Loucy (cell line): ENCODE measurements at regions not wholly inside any gene's neighbourhood (a gene's known extent, or its start where the extent isn't known, plus 50 kb on each side); places are given as distances from the start of the nearest gene placed in this dataset.
A peak's percentile ranks its signal among the peaks of the same experiment; 100 is the strongest.

Experiments
- H2AFZ ChIP-seq: fragments of 200-600 bp; sonication (generic); 2 replicates; pipeline ENCODE4 v1.6.0; 2016; ENCODE audit warnings: antibody characterized with exemption, mild to moderate bottlenecking, low read length, moderate library complexity
- H3F3A ChIP-seq: fragments of 200-600 bp; 2 replicates; pipeline ENCODE4 v1.6.0; 2016; ENCODE audit warnings: antibody characterized with exemption, low read depth, mild to moderate bottlenecking
- H3K27me3 ChIP-seq: fragments of 200-600 bp; sonication (generic); 2 replicates; pipeline ENCODE4 v1.6.1; 2014; ENCODE audit warnings: low read length, mild to moderate bottlenecking; ENCODE audit not compliant: insufficient read depth, poor library complexity, severe bottlenecking
- H3K36me3 ChIP-seq: fragments of 200-600 bp; sonication (generic); 2 replicates; pipeline ENCODE4 v1.6.1; 2016; ENCODE audit warnings: low read length; ENCODE audit not compliant: insufficient read depth
- H3K4me1 ChIP-seq: fragments of 200-600 bp; sonication (generic); 2 replicates; pipeline ENCODE4 v1.5.1; 2014; ENCODE audit warnings: low read length, mild to moderate bottlenecking; ENCODE audit not compliant: insufficient read depth, poor library complexity, severe bottlenecking
- H3K4me2 ChIP-seq: fragments of 200-600 bp; sonication (generic); 2 replicates; pipeline ENCODE4 v1.6.0; 2014; ENCODE audit warnings: antibody characterized with exemption, low read length, low read depth, mild to moderate bottlenecking; ENCODE audit not compliant: poor library complexity, severe bottlenecking
- H3K4me3 ChIP-seq: fragments of 200-600 bp; sonication (generic); 2 replicates; pipeline ENCODE4 v1.5.1; 2014; ENCODE audit warnings: low read length, mild to moderate bottlenecking, mixed read lengths; ENCODE audit not compliant: poor library complexity, severe bottlenecking
- H3K79me2 ChIP-seq: fragments of 200-600 bp; sonication (generic); 2 replicates; pipeline ENCODE4 v1.6.1; 2014; ENCODE audit warnings: low read length; ENCODE audit not compliant: insufficient read depth
- H3K9ac ChIP-seq: fragments of 200-600 bp; sonication (generic); 2 replicates; pipeline ENCODE4 v1.6.0; 2014; ENCODE audit warnings: mild to moderate bottlenecking, low read depth, low read length, moderate library complexity; ENCODE audit not compliant: poor library complexity, severe bottlenecking
- H3K9me2 ChIP-seq: fragments of 200-600 bp; sonication (generic); replicated peaks from 2 replicates; pipeline ENCODE4 v1.6.1; 2016; ENCODE audit warnings: low read depth, low read length, mixed read lengths
- H3K9me3 ChIP-seq: fragments of 200-600 bp; sonication (generic); 2 replicates; pipeline ENCODE4 v1.6.1; 2014; ENCODE audit warnings: mild to moderate bottlenecking, antibody characterized with exemption, low read length, low read depth; ENCODE audit not compliant: insufficient read depth
- H4K20me1 ChIP-seq: fragments of 200-600 bp; sonication (generic); 2 replicates; pipeline ENCODE4 v1.6.0; 2014; ENCODE audit warnings: antibody characterized with exemption, low read length, mild to moderate bottlenecking; ENCODE audit not compliant: insufficient read depth, poor library complexity, severe bottlenecking
- CTCF ChIP-seq: fragments of 200-600 bp; sonication (generic); conservative IDR thresholded peaks from 2 replicates; pipeline ENCODE4 v1.5.1; 2014; ENCODE audit warnings: mild to moderate bottlenecking, antibody characterized with exemption, low read length
- EZH2phosphoT487 ChIP-seq: fragments of 200-600 bp; IDR thresholded peaks from 2 replicates; pipeline ENCODE4 v1.6.1; 2018; ENCODE audit warnings: antibody characterized with exemption, mild to moderate bottlenecking, moderate library complexity, borderline replicate concordance

- no peaks in the 10 kb centered on the region for H3K9me2 ChIP-seq
- no peak overlapping the region for H3K4me2 ChIP-seq
- H3K79me2 ChIP-seq, result no peaks in the 10 kb centered on the region
- no peaks in the 10 kb centered on the region for H4K20me1 ChIP-seq
- no peaks in the 10 kb centered on the region for H3K36me3 ChIP-seq
- no peak overlapping the region for H3K4me3 ChIP-seq
- TF ChIP-seq CTCF (no peak), EZH2phosphoT487 (no peak)
- H3K9me3 ChIP-seq, result no peaks in the 10 kb centered on the region
- H2AFZ ChIP-seq, result no peak overlapping the region
- no peaks in the 10 kb centered on the region for H3K27me3 ChIP-seq
- no peak overlapping the region for H3K9ac ChIP-seq
- H3F3A ChIP-seq, result no peaks in the 10 kb centered on the region
- peaks cover 30% of the 10 kb centered on the region for H3K4me1 ChIP-seq
Measured at GRCh38 chr4:108272561-108272960, 103.8 kb upstream of the LEF1 start.

- Histone ChIP-seq H3K9ac (no peak overlapping the region), H4K20me1 (no peaks in the 10 kb centered on the region), H3K79me2 (no peaks in the 10 kb centered on the region), H3K27me3 (no peaks in the 10 kb centered on the region), H2AFZ (no peak overlapping the region), H3K4me1 (peaks cover 30% of the 10 kb centered on the region), H3K4me2 (no peak overlapping the region), H3K9me3 (no peaks in the 10 kb centered on the region), H3K4me3 (no peak overlapping the region), H3F3A (no peaks in the 10 kb centered on the region), H3K9me2 (no peaks in the 10 kb centered on the region), H3K36me3 (no peaks in the 10 kb centered on the region)
- TF ChIP-seq CTCF, result no peak
- TF ChIP-seq EZH2phosphoT487, result no peak
Measured at GRCh38 chr4:108272046-108272445, 103.3 kb upstream of the LEF1 start.

- Histone ChIP-seq H3K9me2 (no peaks in the 10 kb centered on the region), H3K9ac (no peak overlapping the region), H4K20me1 (no peaks in the 10 kb centered on the region), H3K79me2 (no peaks in the 10 kb centered on the region), H3F3A (no peaks in the 10 kb centered on the region), H3K4me2 (no peak overlapping the region), H3K4me1 (peaks cover 30% of the 10 kb centered on the region), H3K36me3 (no peaks in the 10 kb centered on the region), H3K27me3 (no peaks in the 10 kb centered on the region), H2AFZ (0 out of 2 replicates have a peak overlapping the region, but pooled peaks have one; percentile 30), H3K9me3 (no peaks in the 10 kb centered on the region), H3K4me3 (no peak overlapping the region)
- TF ChIP-seq CTCF (no peak), EZH2phosphoT487 (no peak)
Measured at GRCh38 chr4:108270466-108271450, 102.0 kb upstream of the LEF1 start.
